Stimulated activated CD4-positive, alpha-beta T cell treated with anti-CD3 and anti-CD28 coated beads, TNF-alpha, amount 100 ng/mL, for 4 hours (primary cell): ENCODE measurements at regions not wholly inside any gene's neighbourhood (a gene's known extent, or its start where the extent isn't known, plus 50 kb on each side); places are given as distances from the start of the nearest gene placed in this dataset.

Source experiments
- DNase-seq, 3 experiments: peaks; one replicate each; pipeline ENCODE4 v3.0.0-alpha.2; 2020; ENCODE audit warnings: low read depth in 3 of 3

- no peak for DNase-seq
Measured at GRCh38 chr7:156156734-156157408, 344.6 kb upstream of the SHH start.

- no peak for DNase-seq
Measured at GRCh38 chr7:156155988-156156733, 343.9 kb upstream of the SHH start.

DNA sequence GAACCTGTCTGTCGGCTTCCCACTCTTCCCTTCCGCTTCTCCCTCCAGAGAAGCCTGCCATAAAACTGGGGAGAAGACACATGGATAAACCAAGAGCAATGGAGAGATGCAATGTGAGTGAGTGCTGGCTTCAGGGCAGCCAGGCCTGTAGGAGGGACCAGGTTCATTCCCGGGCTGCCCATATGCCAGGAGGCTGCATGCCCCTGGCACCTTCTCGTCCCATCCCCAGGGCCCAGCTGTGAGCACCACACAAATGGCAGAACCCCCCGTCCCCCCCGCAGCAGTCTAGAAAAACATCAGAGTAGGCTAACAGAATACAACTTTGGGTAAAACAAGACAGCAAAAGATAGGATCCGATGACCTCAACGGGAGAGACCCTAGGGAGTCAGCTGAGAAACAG, 341.3 kb upstream of the SHH start:
- no peak for DNase-seq

GRCh38 chr7:156152390-156152789, 340.1 kb upstream of the SHH start:
- DNase-seq: no peak

GRCh38 chr7:156151658-156152057, 339.4 kb upstream of the SHH start:
- DNase-seq: no peak

- no peak for DNase-seq
Measured at GRCh38 chr7:156151078-156151477, 338.8 kb upstream of the SHH start.

GRCh38 chr7:156148995-156149394, 336.7 kb upstream of the SHH start:
- DNase-seq: no peak

DNA sequence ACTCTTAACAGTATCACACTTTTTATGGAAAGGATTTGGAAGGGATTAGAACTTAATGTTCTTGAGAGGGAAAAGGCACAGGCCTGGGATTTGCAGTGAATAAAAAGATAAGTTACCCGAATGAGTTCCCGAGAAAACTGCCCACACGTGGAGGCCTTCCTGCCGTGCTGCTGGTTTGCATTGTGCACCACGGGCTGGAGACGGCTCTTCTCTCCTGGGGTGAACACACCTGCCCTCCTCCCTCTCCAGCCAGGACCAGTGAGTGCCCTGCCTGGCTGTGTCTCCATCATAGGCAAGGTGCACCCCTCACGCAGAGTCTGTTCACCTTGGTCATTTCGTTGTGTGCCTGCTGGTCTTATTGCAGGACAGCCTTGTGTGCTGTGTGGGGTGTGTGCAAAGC, 336.3 kb upstream of the SHH start:
- DNase-seq: no peak

GRCh38 chr7:156147756-156148504, 335.7 kb upstream of the SHH start:
- DNase-seq: no peak

DNA sequence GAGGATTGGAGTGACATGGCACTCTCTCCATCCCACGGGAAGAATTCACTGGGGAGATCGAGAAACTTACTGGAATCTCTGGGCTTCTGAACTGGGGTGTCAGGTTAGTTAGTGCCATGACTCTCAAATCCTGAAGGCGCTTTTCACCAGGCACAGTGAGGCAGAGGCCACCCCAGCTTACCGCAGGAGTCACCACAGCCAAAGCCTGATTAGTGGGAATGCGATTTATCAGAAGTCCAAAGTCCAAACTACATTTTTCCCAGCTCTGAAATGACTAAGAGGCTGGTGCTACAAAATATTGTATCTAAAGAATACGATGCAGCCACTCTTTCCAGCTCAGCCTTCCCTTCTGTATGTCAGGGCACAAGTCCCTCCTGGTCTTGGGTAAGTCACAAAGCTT, 334.8 kb upstream of the SHH start:
- no peak for DNase-seq

- DNase-seq: no peak
Measured at GRCh38 chr7:156145996-156146395, 333.7 kb upstream of the SHH start.

DNA sequence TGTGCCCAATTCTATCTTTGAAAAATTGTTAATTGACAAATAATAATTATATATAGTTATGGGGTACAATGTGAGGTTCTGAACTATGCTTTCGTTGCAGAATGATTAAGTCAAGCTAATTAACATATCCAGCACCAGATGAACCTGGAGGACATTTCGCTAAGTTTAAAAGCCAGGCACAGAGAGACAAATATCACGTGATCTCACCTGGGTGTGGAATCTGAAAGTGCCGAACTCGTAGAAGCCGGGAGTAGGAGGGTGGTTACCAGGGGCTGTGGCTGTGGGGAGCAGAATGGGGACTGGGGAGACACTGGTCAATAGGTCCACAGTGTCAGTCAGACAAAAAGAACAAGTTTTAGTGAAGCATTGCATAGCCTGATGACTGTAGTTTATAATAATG, 332.9 kb upstream of the SHH start:
- no peak for DNase-seq

DNA sequence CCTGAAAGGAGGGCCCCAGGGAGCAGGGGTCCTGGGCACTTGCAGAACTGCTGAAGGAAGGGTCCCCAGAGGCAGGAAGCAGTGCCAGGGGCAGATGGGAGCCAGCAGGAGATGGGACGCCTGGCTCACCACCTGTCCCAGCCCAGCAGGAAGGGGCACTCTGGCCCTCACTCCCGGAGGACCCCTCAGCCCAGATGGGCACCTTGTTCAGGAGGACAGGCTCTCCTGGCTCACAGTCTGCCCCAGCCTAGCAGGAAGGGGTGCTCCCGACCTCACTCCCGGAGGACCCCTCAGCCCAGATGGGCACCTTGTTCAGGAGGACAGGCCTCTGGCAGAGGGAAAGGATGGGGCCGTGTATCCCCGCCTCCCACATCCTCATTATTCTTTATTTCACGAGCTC, 331.4 kb upstream of the SHH start:
- DNase-seq: no peak

- DNase-seq: no peak
Measured at GRCh38 chr7:156143158-156143557, 330.9 kb upstream of the SHH start.

GRCh38 chr7:156141941-156142340, 329.7 kb upstream of the SHH start:
- DNase-seq: no peak

DNA sequence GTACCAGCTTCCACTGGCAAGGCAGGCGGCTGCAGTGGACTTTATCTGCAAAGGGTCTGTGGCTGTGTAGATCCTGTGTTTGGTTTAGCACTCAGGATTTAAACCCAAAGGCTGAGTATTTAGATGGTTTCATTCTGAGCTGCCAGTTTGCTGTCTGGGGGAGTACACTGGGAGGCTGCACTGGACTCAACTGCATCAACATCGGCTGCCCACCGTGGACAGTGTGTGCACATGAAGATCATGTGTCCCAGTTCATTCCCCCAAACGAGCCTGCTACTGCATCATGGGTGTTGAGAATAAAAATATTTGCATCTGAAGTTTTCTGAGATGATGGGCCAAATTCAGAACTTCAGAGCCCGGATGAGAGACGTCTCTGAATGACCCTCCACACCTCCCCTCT, 328.6 kb upstream of the SHH start:
- no peak for DNase-seq

- DNase-seq: no peak
Measured at GRCh38 chr7:156140447-156140846, 328.2 kb upstream of the SHH start.

DNA sequence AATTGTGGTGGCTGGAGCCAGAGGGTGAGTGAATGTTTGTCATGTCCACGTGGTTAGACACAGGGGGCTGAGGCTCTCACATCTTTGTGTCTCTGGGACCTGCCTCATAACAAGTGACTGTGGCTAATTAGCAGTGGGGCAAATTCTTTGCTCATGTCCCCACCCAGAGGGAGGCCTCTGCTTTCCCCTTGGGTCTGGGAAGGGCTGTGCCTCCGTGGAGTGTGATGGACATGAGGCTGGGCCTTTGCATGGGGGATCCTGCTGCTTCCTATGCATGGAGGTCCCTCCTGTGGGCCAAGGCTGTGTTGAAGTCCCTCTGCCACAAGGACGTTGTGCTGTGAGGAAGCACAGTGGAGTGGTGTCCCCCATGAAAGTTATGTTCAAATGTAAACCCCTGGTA, 327.4 kb upstream of the SHH start:
- no peak for DNase-seq

GRCh38 chr7:156139112-156139511, 326.8 kb upstream of the SHH start:
- DNase-seq: no peak

- no peak for DNase-seq
Measured at GRCh38 chr7:156131881-156132280, 319.6 kb upstream of the SHH start.

- DNase-seq: no peak
Measured at GRCh38 chr7:156129522-156129921, 317.3 kb upstream of the SHH start.

DNA sequence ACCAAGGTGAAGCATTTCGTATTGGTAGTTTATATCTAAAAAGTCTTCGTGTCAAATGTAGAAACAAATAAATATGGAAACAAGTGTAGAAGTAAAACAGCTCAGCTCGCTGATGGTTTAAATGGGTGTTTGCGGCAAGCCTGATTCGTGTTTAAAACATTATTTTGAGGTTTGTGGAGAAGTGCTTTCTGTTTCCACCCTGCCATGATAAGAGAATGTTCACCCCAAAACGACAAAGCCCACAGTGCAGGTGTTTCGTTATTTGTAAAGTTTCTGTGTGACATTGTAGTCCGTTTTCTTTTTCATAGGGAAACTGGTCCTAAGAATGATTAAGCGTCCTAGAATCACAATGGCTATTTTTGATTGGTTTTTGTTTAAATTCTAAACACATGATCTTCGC, 316.2 kb upstream of the SHH start:
- DNase-seq: no peak
